Vagina (tissue), 2 donors: ENCODE measurements at regions not wholly inside any gene's neighbourhood (a gene's known extent, or its start where the extent isn't known, plus 50 kb on each side); places are given as distances from the start of the nearest gene placed in this dataset.

ENCODE experiments used
- DNase-seq, 2 donors: peaks; one replicate each; pipeline ENCODE4 v3.0.0-alpha.2; 2017; ENCODE audit errors: extremely low spot score in 2 of 2
- H3K27ac ChIP-seq: fragments of 200-600 bp; sonication (generic); one replicate; pipeline ENCODE4 v1.5.1; 2019
- H3K27me3 ChIP-seq: fragments of 200-600 bp; sonication (generic); one replicate; pipeline ENCODE4 v1.5.1; 2019
- H3K36me3 ChIP-seq, 2 donors: fragments of 200-600 bp; sonication (generic); one replicate each; pipeline ENCODE4 v1.5.1; 2017 to 2019
- H3K4me1 ChIP-seq: fragments of 200-600 bp; sonication (generic); one replicate; pipeline ENCODE4 v1.5.1; 2019
- H3K4me3 ChIP-seq, 2 donors: fragments of 200-600 bp; sonication (generic); 1 replicate in 1 of 2; 2 replicates in 1 of 2; pipeline ENCODE4 v1.5.1; 2016 to 2019
- H3K9me3 ChIP-seq: fragments of 200-600 bp; sonication (generic); one replicate; pipeline ENCODE4 v1.5.1; 2019
- POLR2A ChIP-seq, 2 donors: fragments of 450-650 bp; IDR thresholded peaks; one replicate each; pipeline ENCODE4 v1.6.1; 2017; ENCODE audit warnings: antibody characterized with exemption in 2 of 2, mild to moderate bottlenecking in 2 of 2, moderate library complexity in 2 of 2
- POLR2AphosphoS5 ChIP-seq, 2 donors: sonication (generic); formaldehyde crosslinking; IDR thresholded peaks; one replicate each; pipeline ENCODE4 v1.9.0; 2017; ENCODE audit warnings: antibody characterized with exemption in 2 of 2, mild to moderate bottlenecking in 2 of 2, low read depth in 1 of 2; ENCODE audit not compliant: insufficient read depth in 1 of 2
- intact Hi-C: fragments of 100-400 bp; cut with DNase I; formaldehyde crosslinking; loops from one replicate; pipeline ENCODE4 v1.15.1; 2023
- TF ChIP-seq, protein P1 (sequence below), 3 experiments: fragments of 450-650 bp in 2 of 3; fragments of 200-600 bp in 1 of 3; sonication (generic) in 1 of 3; IDR thresholded peaks; one replicate each; pipeline ENCODE4 v1.5.1; 2017 to 2019; ENCODE audit warnings: antibody characterized with exemption in 3 of 3, mild to moderate bottlenecking in 2 of 3, moderate library complexity in 2 of 3

- H3K36me3 ChIP-seq: no peaks in the 10 kb centered on the region
These were observed 474.3 kb downstream of the ATP23 start for GRCh38 chr12:58415716-58416115.

GRCh38 chr12:58416236-58416635, 474.9 kb downstream of the ATP23 start:
- no peaks in the 10 kb centered on the region for H3K36me3 ChIP-seq
- intact Hi-C loops: no loop called here
- H3K4me3 ChIP-seq: no peak overlapping the region
- H3K4me1 ChIP-seq: peaks cover 49% of the 10 kb centered on the region
- H3K27me3 ChIP-seq: no peaks in the 10 kb centered on the region
- H3K9me3 ChIP-seq: no peaks in the 10 kb centered on the region
- no peak for TF ChIP-seq POLR2A (IDR thresholded peaks at IDR 0.05)
- TF ChIP-seq, protein P1, sequence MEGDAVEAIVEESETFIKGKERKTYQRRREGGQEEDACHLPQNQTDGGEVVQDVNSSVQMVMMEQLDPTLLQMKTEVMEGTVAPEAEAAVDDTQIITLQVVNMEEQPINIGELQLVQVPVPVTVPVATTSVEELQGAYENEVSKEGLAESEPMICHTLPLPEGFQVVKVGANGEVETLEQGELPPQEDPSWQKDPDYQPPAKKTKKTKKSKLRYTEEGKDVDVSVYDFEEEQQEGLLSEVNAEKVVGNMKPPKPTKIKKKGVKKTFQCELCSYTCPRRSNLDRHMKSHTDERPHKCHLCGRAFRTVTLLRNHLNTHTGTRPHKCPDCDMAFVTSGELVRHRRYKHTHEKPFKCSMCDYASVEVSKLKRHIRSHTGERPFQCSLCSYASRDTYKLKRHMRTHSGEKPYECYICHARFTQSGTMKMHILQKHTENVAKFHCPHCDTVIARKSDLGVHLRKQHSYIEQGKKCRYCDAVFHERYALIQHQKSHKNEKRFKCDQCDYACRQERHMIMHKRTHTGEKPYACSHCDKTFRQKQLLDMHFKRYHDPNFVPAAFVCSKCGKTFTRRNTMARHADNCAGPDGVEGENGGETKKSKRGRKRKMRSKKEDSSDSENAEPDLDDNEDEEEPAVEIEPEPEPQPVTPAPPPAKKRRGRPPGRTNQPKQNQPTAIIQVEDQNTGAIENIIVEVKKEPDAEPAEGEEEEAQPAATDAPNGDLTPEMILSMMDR (IDR thresholded peaks at IDR 0.05): no peak
- no peak for TF ChIP-seq POLR2AphosphoS5 (IDR thresholded peaks at IDR 0.05; ENCODE audit: insufficient read depth in 1 of 2, low read depth in 1 of 2)
- no peak overlapping the region for H3K27ac ChIP-seq
- no peak for DNase-seq

More at GRCh38 chr12:58415716-58416115, 474.3 kb downstream of the ATP23 start:
- TF ChIP-seq, protein P1 (IDR thresholded peaks at IDR 0.05): no peak
- TF ChIP-seq POLR2AphosphoS5 (IDR thresholded peaks at IDR 0.05; ENCODE audit: insufficient read depth in 1 of 2, low read depth in 1 of 2) (no peak), POLR2A (IDR thresholded peaks at IDR 0.05) (no peak)
- DNase-seq: no peak
- no peak overlapping the region for H3K27ac ChIP-seq
- no peaks in the 10 kb centered on the region for H3K27me3 ChIP-seq
- intact Hi-C loops: no loop called here
- peaks cover 49% of the 10 kb centered on the region for H3K4me1 ChIP-seq
- H3K9me3 ChIP-seq: no peaks in the 10 kb centered on the region
- no peak overlapping the region for H3K4me3 ChIP-seq

- no peak for TF ChIP-seq POLR2AphosphoS5 (IDR thresholded peaks at IDR 0.05; ENCODE audit: insufficient read depth in 1 of 2, low read depth in 1 of 2)
- TF ChIP-seq, protein P1 (IDR thresholded peaks at IDR 0.05): no peak
- TF ChIP-seq POLR2A (IDR thresholded peaks at IDR 0.05): no peak
- Histone ChIP-seq H3K4me3 (no peak overlapping the region), H3K4me1 (peaks cover 29% of the 10 kb centered on the region), H3K36me3 (no peaks in the 10 kb centered on the region), H3K9me3 (no peaks in the 10 kb centered on the region), H3K27ac (no peak overlapping the region), H3K27me3 (no peaks in the 10 kb centered on the region)
- intact Hi-C loops: no loop called here
- no peak for DNase-seq
These were observed 477.9 kb downstream of the ATP23 start for GRCh38 chr12:58419196-58419760.

DNA sequence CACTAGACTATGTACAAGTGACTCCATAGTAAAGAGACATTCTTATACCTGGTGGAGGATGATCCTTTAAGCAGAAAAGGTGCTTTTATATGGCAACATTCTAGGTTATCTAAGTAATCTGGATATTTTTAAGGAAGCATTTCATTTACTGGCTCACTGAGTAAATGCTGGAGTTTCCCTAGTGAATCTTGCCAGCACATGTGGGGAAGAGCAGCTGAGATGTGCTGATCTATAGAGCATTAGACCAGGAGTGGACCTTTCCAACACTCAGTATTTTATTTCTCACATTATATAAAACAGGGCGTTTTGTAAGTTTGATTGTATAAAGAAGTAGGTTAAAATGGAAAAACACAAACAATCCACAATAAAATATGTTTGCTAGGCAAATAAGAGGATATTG, 478.5 kb downstream of the ATP23 start:
- Histone ChIP-seq H3K4me1 (peaks cover 30% of the 10 kb centered on the region), H3K9me3 (no peaks in the 10 kb centered on the region), H3K27ac (no peak overlapping the region), H3K4me3 (no peak overlapping the region), H3K27me3 (no peaks in the 10 kb centered on the region), H3K36me3 (no peaks in the 10 kb centered on the region)
- TF ChIP-seq POLR2A (IDR thresholded peaks at IDR 0.05) (no peak), POLR2AphosphoS5 (IDR thresholded peaks at IDR 0.05; ENCODE audit: insufficient read depth in 1 of 2, low read depth in 1 of 2) (no peak)
- TF ChIP-seq, protein P1 (IDR thresholded peaks at IDR 0.05): no peak
- DNase-seq: no peak
- intact Hi-C loops: no loop called here

- no peaks in the 10 kb centered on the region for H3K36me3 ChIP-seq
- H3K9me3 ChIP-seq: no peaks in the 10 kb centered on the region
- no peak for DNase-seq
- no peak overlapping the region for H3K27ac ChIP-seq
- no peak overlapping the region for H3K4me3 ChIP-seq
- TF ChIP-seq POLR2A (IDR thresholded peaks at IDR 0.05) (no peak), POLR2AphosphoS5 (IDR thresholded peaks at IDR 0.05; ENCODE audit: insufficient read depth in 1 of 2, low read depth in 1 of 2) (no peak)
- TF ChIP-seq, protein P1 (IDR thresholded peaks at IDR 0.05): no peak
- peaks cover 36% of the 10 kb centered on the region for H3K4me1 ChIP-seq
- intact Hi-C loops: no loop called here
- H3K27me3 ChIP-seq: no peaks in the 10 kb centered on the region
These were observed 479.1 kb downstream of the ATP23 start for GRCh38 chr12:58420503-58420902.
